HCT116 (cell line): ENCODE measurements at regions not wholly inside any gene's neighbourhood (a gene's known extent, or its start where the extent isn't known, plus 50 kb on each side); places are given as distances from the start of the nearest gene placed in this dataset.

Experiments used
- CBX3 ChIP-seq: IDR thresholded peaks from 2 replicates; pipeline ENCODE4 v1.6.1; 2012; ENCODE audit warnings: low read depth
- ELF1 ChIP-seq: IDR thresholded peaks from 2 replicates; pipeline ENCODE4 v1.6.1; 2012; ENCODE audit warnings: low read depth, borderline replicate concordance
- EZH2 ChIP-seq: fragments of 200-600 bp; sonication (generic); IDR thresholded peaks from 2 replicates; pipeline ENCODE4 v1.6.1; 2017; ENCODE audit warnings: antibody characterized with exemption, mixed run types
- EZH2phosphoT487 ChIP-seq: fragments of 200-600 bp; IDR thresholded peaks from 2 replicates; pipeline ENCODE4 v1.6.1; 2018; ENCODE audit warnings: antibody characterized with exemption, borderline replicate concordance
- POLR2A ChIP-seq: IDR thresholded peaks from 2 replicates; pipeline ENCODE4 v1.7.0; 2011; ENCODE audit warnings: borderline replicate concordance; ENCODE audit not compliant: insufficient read depth, insufficient read length; ENCODE audit errors: extremely low read depth
- POLR2AphosphoS5 ChIP-seq: IDR thresholded peaks from 2 replicates; pipeline ENCODE4 v1.6.1; 2011; ENCODE audit warnings: mild to moderate bottlenecking, low read depth, low read length, moderate library complexity
- YY1 ChIP-seq: IDR thresholded peaks from 2 replicates; pipeline ENCODE4 v1.6.1; 2011; ENCODE audit warnings: low read length, low read depth, moderate library complexity, mild to moderate bottlenecking; ENCODE audit not compliant: insufficient replicate concordance; ENCODE audit errors: extremely low read depth
- TF ChIP-seq, protein P1 (sequence below), 3 experiments: fragments of 200-600 bp in 1 of 3; sonication (generic) in 1 of 3; IDR thresholded peaks in 2 of 3; conservative IDR thresholded peaks in 1 of 3; 2 replicates each; pipeline ENCODE4 v1.5.1; 2012 to 2017; ENCODE audit warnings: low read depth in 2 of 3, low read length in 2 of 3, antibody characterized with exemption in 1 of 3, borderline replicate concordance in 1 of 3, control low read depth in 1 of 3, mild to moderate bottlenecking in 1 of 3, mixed read lengths in 1 of 3, mixed run types in 1 of 3, moderate library complexity in 1 of 3; ENCODE audit not compliant: insufficient read depth in 1 of 3
- TF ChIP-seq, protein P2 (sequence below): IDR thresholded peaks from 2 replicates; pipeline ENCODE4 v1.6.1; 2012
- TF ChIP-seq, protein P3 (sequence below): IDR thresholded peaks from 2 replicates; pipeline ENCODE4 v1.6.1; 2012
- TF ChIP-seq, protein P4 (sequence below): IDR thresholded peaks from 2 replicates; pipeline ENCODE4 v1.6.1; 2012; ENCODE audit warnings: low read depth

DNA sequence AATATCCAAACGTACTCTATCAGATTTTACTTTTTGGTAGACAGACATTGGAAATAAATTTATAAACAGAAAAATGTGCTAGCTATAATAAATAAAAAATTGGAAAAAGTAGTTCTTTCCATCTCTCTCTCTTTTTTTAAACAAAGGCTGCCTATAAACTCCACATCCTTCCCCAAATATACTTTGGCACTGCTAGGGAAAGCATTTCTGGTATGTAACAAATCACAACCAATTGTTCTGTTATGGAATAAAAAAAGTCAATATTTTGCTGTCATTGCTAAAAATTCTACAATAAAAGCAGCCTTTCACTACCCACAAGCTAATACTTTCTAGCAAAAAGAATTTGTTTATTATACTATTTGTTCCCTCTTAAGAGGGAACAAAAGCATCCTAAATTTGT lies 169.2 kb upstream of the TARS1 start:
- TF ChIP-seq POLR2A (no peak), CBX3 (no peak), EZH2phosphoT487 (no peak), EZH2 (no peak), POLR2AphosphoS5 (no peak), ELF1 (no peak), YY1 (no peak)
- TF ChIP-seq, protein P1, sequence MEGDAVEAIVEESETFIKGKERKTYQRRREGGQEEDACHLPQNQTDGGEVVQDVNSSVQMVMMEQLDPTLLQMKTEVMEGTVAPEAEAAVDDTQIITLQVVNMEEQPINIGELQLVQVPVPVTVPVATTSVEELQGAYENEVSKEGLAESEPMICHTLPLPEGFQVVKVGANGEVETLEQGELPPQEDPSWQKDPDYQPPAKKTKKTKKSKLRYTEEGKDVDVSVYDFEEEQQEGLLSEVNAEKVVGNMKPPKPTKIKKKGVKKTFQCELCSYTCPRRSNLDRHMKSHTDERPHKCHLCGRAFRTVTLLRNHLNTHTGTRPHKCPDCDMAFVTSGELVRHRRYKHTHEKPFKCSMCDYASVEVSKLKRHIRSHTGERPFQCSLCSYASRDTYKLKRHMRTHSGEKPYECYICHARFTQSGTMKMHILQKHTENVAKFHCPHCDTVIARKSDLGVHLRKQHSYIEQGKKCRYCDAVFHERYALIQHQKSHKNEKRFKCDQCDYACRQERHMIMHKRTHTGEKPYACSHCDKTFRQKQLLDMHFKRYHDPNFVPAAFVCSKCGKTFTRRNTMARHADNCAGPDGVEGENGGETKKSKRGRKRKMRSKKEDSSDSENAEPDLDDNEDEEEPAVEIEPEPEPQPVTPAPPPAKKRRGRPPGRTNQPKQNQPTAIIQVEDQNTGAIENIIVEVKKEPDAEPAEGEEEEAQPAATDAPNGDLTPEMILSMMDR (IDR thresholded peaks at IDR 0.05 in 2 of 3, conservative IDR thresholded peaks at IDR 0.05 in 1 of 3; ENCODE audit: borderline replicate concordance in 1 of 3, insufficient read depth in 1 of 3, low read depth in 2 of 3, low read length in 2 of 3): no peak
- TF ChIP-seq, protein P2, sequence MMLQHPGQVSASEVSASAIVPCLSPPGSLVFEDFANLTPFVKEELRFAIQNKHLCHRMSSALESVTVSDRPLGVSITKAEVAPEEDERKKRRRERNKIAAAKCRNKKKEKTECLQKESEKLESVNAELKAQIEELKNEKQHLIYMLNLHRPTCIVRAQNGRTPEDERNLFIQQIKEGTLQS: no peak
- TF ChIP-seq, protein P3, sequence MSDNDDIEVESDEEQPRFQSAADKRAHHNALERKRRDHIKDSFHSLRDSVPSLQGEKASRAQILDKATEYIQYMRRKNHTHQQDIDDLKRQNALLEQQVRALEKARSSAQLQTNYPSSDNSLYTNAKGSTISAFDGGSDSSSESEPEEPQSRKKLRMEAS: no peak
- TF ChIP-seq, protein P4, sequence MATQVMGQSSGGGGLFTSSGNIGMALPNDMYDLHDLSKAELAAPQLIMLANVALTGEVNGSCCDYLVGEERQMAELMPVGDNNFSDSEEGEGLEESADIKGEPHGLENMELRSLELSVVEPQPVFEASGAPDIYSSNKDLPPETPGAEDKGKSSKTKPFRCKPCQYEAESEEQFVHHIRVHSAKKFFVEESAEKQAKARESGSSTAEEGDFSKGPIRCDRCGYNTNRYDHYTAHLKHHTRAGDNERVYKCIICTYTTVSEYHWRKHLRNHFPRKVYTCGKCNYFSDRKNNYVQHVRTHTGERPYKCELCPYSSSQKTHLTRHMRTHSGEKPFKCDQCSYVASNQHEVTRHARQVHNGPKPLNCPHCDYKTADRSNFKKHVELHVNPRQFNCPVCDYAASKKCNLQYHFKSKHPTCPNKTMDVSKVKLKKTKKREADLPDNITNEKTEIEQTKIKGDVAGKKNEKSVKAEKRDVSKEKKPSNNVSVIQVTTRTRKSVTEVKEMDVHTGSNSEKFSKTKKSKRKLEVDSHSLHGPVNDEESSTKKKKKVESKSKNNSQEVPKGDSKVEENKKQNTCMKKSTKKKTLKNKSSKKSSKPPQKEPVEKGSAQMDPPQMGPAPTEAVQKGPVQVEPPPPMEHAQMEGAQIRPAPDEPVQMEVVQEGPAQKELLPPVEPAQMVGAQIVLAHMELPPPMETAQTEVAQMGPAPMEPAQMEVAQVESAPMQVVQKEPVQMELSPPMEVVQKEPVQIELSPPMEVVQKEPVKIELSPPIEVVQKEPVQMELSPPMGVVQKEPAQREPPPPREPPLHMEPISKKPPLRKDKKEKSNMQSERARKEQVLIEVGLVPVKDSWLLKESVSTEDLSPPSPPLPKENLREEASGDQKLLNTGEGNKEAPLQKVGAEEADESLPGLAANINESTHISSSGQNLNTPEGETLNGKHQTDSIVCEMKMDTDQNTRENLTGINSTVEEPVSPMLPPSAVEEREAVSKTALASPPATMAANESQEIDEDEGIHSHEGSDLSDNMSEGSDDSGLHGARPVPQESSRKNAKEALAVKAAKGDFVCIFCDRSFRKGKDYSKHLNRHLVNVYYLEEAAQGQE: no peak
